ENCODE measurements at regions not wholly inside any gene's neighbourhood (a gene's known extent, or its start where the extent isn't known, plus 50 kb on each side); places are given as distances from the start of the nearest gene placed in this dataset.

- no peak overlapping the region for H3K4me3 Mint-ChIP-seq
- peaks cover 2% of the 10 kb centered on the region for H3K36me3 Mint-ChIP-seq (ENCODE audit: low read depth)
- intact Hi-C loops (cut with micrococcal nuclease): no loop called here
- H3K27me3 Mint-ChIP-seq: peaks cover 19% of the 10 kb centered on the region
- no peak overlapping the region for H3K27ac Mint-ChIP-seq
- no peak for DNase-seq
- H3K9me3 Mint-ChIP-seq: peaks cover 29% of the 10 kb centered on the region
- H3K4me1 Mint-ChIP-seq: peaks cover 3% of the 10 kb centered on the region
These were observed 51.1 kb upstream of the ZNF236 start for GRCh38 chr18:76771192-76771799.

- Mint-ChIP-seq H3K9me3 (peaks cover 29% of the 10 kb centered on the region), H3K4me1 (peaks cover 13% of the 10 kb centered on the region), H3K36me3 (ENCODE audit: low read depth) (peaks cover 2% of the 10 kb centered on the region), H3K4me3 (no peak overlapping the region), H3K27me3 (peaks cover 19% of the 10 kb centered on the region), H3K27ac (no peak overlapping the region)
- intact Hi-C loops (cut with micrococcal nuclease): no loop called here
- DNase-seq: no peak
These were observed 54.4 kb upstream of the ZNF236 start for GRCh38 chr18:76767954-76768353.

- intact Hi-C loops (cut with micrococcal nuclease): no loop called here
- Mint-ChIP-seq H3K36me3 (ENCODE audit: low read depth) (peaks cover 5% of the 10 kb centered on the region), H3K9me3 (peaks cover 34% of the 10 kb centered on the region), H3K4me3 (no peak overlapping the region), H3K27ac (no peak overlapping the region), H3K4me1 (peaks cover 26% of the 10 kb centered on the region), H3K27me3 (peaks cover 16% of the 10 kb centered on the region)
- no peak for DNase-seq
These were observed 55.9 kb upstream of the ZNF236 start for GRCh38 chr18:76766429-76766828.

GRCh38 chr18:76765649-76766048, 56.7 kb upstream of the ZNF236 start:
- peaks cover 12% of the 10 kb centered on the region for H3K27me3 Mint-ChIP-seq
- H3K4me1 Mint-ChIP-seq: peaks cover 31% of the 10 kb centered on the region
- no peak overlapping the region for H3K4me3 Mint-ChIP-seq
- peaks cover 5% of the 10 kb centered on the region for H3K36me3 Mint-ChIP-seq (ENCODE audit: low read depth)
- DNase-seq: no peak
- H3K27ac Mint-ChIP-seq: no peak overlapping the region
- peaks cover 38% of the 10 kb centered on the region for H3K9me3 Mint-ChIP-seq
- intact Hi-C loops (cut with micrococcal nuclease): no loop called here

DNA sequence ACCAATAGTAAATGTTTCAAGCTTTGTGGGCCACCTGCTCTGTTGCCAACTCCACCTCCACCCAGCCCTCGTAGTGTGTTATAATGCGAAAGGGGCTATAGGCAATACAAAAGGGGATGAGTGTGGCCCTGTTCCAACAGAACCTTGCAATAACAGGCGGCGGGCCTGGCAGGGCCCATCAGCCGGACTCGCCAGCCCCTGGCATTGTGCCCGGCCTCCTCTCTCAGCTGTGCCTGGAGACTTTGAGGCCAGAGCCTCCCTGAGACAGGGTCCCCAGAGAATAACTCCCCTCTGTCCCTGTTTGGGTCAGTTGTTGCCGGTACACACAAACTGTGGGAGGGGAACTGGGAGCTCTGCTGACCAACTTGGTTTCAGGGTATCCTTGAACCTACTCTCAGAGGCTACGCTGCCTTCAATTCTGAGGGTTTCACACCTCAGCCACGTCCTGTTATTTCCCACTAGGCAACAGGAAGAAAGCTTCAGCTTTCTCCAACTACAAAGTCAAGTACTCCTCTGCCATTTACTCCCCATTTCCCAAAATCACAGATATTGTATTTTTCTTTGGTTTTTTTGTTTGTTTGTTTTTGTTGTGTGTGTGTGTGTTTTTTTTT, 58.0 kb upstream of the ZNF236 start:
- intact Hi-C loops (cut with micrococcal nuclease): no loop called here
- Mint-ChIP-seq H3K9me3 (peaks cover 38% of the 10 kb centered on the region), H3K36me3 (ENCODE audit: low read depth) (peaks cover 5% of the 10 kb centered on the region), H3K27me3 (peaks cover 12% of the 10 kb centered on the region), H3K27ac (no peak overlapping the region), H3K4me1 (peaks cover 31% of the 10 kb centered on the region), H3K4me3 (no peak overlapping the region)
- no peak for DNase-seq

- peaks cover 5% of the 10 kb centered on the region for H3K36me3 Mint-ChIP-seq (ENCODE audit: low read depth)
- H3K27ac Mint-ChIP-seq: no peak overlapping the region
- H3K4me1 Mint-ChIP-seq: peaks cover 19% of the 10 kb centered on the region
- no peak for DNase-seq
- H3K4me3 Mint-ChIP-seq: no peak overlapping the region
- H3K9me3 Mint-ChIP-seq: peaks cover 15% of the 10 kb centered on the region
- peaks cover 7% of the 10 kb centered on the region for H3K27me3 Mint-ChIP-seq
- intact Hi-C loops (cut with micrococcal nuclease): loop anchor here (5.0 kb wide), 1 partner anchor 37 kb away; no protein-coding TSS in a partner anchor
These were observed 63.3 kb upstream of the ZNF236 start for GRCh38 chr18:76759056-76759455.

DNA sequence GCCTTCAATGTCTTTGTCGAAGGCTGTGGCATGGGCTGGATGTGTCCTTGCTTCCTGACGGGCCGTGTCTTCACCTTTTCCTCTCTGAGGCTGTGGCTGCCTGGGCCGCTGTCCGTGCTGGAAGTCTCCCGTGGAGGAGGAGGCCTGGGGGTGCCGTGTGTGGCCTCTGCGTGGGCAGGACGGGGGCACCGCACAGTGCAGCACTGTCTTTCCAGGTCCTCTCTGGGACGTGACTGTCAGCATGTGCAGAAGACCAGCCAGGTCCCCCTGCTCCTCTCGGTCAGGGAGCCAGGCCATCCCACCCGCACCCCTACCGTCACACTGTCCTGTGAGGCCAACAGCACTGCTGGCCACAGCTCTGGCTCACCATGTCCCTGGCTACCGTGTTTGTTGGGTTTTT, 64.4 kb upstream of the ZNF236 start:
- intact Hi-C loops (cut with micrococcal nuclease): loop anchor here (5.0 kb wide), 1 partner anchor 36 kb away; no protein-coding TSS in a partner anchor
- Mint-ChIP-seq H3K4me1 (peaks cover 17% of the 10 kb centered on the region), H3K27ac (no peak overlapping the region)

GRCh38 chr18:76757335-76757734, 65.0 kb upstream of the ZNF236 start:
- no peak overlapping the region for H3K27ac Mint-ChIP-seq
- DNase-seq: no peak
- peaks cover 13% of the 10 kb centered on the region for H3K4me1 Mint-ChIP-seq
- H3K9me3 Mint-ChIP-seq: peaks cover 13% of the 10 kb centered on the region
- peaks cover 5% of the 10 kb centered on the region for H3K36me3 Mint-ChIP-seq (ENCODE audit: low read depth)
- intact Hi-C loops (cut with micrococcal nuclease): loop anchor here (5.0 kb wide), 1 partner anchor 35 kb away; no protein-coding TSS in a partner anchor
- no peak overlapping the region for H3K4me3 Mint-ChIP-seq
- peaks cover 7% of the 10 kb centered on the region for H3K27me3 Mint-ChIP-seq

More for the DNA sequence above, 64.4 kb upstream of the ZNF236 start:
- Mint-ChIP-seq H3K36me3 (ENCODE audit: low read depth) (peaks cover 5% of the 10 kb centered on the region), H3K9me3 (peaks cover 15% of the 10 kb centered on the region), H3K27me3 (peaks cover 7% of the 10 kb centered on the region), H3K4me3 (no peak overlapping the region)
- no peak for DNase-seq

DNA sequence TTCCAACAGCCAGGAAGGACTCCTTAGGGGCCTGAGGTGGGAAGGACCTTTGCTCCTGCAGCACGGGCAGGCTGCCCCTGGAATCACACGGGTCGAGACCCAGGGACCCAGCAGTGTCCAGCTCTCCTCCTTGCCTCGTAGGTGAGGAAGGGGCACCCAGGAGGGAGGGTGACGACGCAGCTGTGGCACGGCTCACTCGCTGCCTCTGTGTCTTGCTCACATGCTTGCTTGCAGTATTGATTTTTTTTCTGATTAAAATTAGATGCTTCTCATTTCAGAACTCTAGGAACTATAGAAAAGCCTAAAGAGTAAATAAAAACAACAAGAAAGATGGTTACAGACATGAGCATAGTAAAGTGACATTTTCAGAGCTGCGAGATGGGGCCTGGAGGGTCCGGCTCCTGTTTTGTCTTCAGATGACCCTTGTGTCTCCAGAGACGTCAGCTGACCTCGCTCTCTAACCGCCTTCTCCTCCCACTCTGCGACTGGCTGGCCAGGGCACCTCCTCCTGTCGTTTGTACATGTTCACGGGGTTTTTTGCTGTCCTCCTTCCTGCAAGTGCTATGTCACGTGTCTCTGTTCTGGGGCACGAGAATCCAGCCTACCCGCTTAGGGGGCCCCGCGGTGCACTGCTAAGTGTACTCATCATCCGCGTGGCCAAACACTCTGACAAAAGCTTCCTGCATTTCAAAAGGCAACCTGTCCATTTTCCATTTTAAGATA, 65.7 kb upstream of the ZNF236 start:
- no peak overlapping the region for H3K4me3 Mint-ChIP-seq
- intact Hi-C loops (cut with micrococcal nuclease): loop anchor here (5.0 kb wide), 1 partner anchor 34 kb away; no protein-coding TSS in a partner anchor
- peaks cover 7% of the 10 kb centered on the region for H3K27me3 Mint-ChIP-seq
- H3K4me1 Mint-ChIP-seq: peaks cover 7% of the 10 kb centered on the region
- H3K27ac Mint-ChIP-seq: no peak overlapping the region
- DNase-seq: no peak
- H3K36me3 Mint-ChIP-seq (ENCODE audit: low read depth): peaks cover 2% of the 10 kb centered on the region
- H3K9me3 Mint-ChIP-seq: peaks cover 10% of the 10 kb centered on the region

DNA sequence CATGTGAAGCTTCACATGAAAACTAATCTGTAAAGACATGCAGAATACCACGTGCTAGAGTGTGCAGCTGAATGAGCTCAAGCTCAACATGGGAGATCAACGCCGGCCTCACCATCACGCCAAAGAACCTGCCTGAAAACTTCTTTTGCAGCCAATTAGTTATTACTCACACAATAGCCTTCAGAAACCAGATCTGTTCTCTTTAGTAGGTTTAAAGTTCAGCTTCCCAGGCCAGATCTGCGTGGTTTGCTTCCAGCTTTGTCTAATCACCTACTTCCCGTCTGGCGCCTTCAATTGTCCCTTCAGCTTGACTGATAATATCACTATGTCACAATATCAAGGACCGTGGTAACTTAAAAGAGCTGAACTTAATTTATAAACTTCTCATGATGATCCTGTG, 68.0 kb upstream of the ZNF236 start:
- intact Hi-C loops (cut with micrococcal nuclease): no loop called here
- H3K4me1 Mint-ChIP-seq: no peaks in the 10 kb centered on the region
- H3K36me3 Mint-ChIP-seq (ENCODE audit: low read depth): peaks cover 3% of the 10 kb centered on the region
- peaks cover 9% of the 10 kb centered on the region for H3K9me3 Mint-ChIP-seq
- no peak overlapping the region for H3K4me3 Mint-ChIP-seq
- no peak overlapping the region for H3K27ac Mint-ChIP-seq
- H3K27me3 Mint-ChIP-seq: peaks cover 12% of the 10 kb centered on the region
- no peak for DNase-seq

- Mint-ChIP-seq H3K36me3 (ENCODE audit: low read depth) (peaks cover 3% of the 10 kb centered on the region), H3K4me3 (no peak overlapping the region), H3K27me3 (peaks cover 16% of the 10 kb centered on the region), H3K9me3 (peaks cover 21% of the 10 kb centered on the region), H3K27ac (no peak overlapping the region), H3K4me1 (no peaks in the 10 kb centered on the region)
- DNase-seq: no peak
- intact Hi-C loops (cut with micrococcal nuclease): no loop called here
These were observed 70.0 kb upstream of the ZNF236 start for GRCh38 chr18:76752400-76752799.

DNA sequence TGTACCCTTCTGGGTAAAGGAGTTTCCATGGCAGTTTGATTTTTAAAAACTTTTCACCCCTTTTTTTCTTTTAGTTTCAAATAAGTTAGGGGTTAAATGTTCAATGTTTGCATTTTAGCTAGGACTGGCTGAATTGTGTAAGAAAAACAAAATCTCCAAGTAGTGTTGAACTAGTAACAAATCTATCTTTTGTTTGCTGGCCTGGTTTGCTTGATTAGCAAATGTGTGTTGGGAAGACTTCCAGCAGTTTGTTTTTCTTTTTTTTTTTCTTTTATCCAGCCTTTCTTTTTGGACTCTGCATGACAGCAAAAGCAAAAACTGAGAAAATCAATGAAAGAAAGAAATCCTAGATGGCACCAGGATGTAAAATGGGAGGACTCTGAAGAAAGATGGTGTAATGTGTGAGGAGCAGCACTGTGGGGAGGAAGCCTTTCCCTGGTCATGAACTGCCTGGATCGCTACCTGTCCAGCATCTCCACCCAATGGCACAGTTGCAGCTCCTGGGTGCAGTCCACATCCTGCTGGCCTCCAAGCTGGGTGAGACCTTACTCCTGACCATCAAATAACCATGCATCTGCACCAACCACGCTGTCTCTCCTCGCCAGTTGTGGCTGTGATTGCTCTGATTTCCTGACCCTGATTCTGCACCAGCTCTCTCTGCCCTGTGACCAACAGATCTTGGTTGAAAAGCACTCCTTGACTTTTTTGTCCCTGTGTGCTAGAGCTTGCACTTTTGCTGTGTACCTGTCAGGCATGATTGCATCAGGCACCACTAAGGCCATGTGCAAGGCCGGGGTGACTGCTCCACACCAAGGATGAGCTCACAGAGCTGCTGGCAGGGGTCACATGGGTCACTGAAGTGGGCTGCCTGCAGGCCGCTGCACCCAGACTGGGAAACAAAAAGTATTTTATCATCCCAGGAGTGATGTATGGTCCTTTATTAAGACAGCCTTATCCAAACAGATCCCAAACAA, 71.2 kb upstream of the ZNF236 start:
- Mint-ChIP-seq H3K4me1 (peaks cover 2% of the 10 kb centered on the region), H3K27me3 (peaks cover 21% of the 10 kb centered on the region), H3K27ac (no peak overlapping the region), H3K36me3 (ENCODE audit: low read depth) (peaks cover 3% of the 10 kb centered on the region), H3K9me3 (peaks cover 25% of the 10 kb centered on the region), H3K4me3 (no peak overlapping the region)
- intact Hi-C loops (cut with micrococcal nuclease): no loop called here
- DNase-seq: no peak

DNA sequence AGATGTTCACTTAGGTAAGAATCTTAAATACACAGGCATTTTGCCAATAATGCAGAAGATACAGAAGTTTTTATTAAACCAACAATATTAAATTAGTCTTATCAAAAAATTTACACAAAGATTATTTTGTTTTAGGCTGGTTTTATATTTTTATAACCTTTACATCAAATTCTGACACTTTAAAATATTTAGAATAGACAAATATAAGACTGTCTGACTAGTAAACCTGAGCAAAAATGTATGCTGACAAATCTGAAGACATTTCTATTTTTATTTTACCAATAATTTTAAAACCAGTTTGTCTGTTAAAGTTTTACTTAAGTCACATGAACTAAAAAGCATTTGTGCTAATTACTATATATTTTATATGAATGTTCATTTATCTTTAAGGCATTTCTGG, 72.1 kb upstream of the ZNF236 start:
- Mint-ChIP-seq H3K4me1 (peaks cover 2% of the 10 kb centered on the region), H3K27me3 (peaks cover 24% of the 10 kb centered on the region), H3K36me3 (ENCODE audit: low read depth) (peaks cover 3% of the 10 kb centered on the region), H3K9me3 (peaks cover 29% of the 10 kb centered on the region), H3K4me3 (no peak overlapping the region), H3K27ac (no peak overlapping the region)
- DNase-seq: no peak
- intact Hi-C loops (cut with micrococcal nuclease): no loop called here

Measured in activated CD4-positive, alpha-beta T cell treated with anti-CD3 and anti-CD28 coated beads, Interleukin-2, amount 10 ng/mL, durations not matched to agents 24 days and 14 days (primary cell).